SK-N-SH treated with all-trans-retinoic acid at 6 μM for 48 hours (cell line): ENCODE measurements at regions not wholly inside any gene's neighbourhood (a gene's known extent, or its start where the extent isn't known, plus 50 kb on each side); places are given as distances from the start of the nearest gene placed in this dataset.

Experiments
- ATAC-seq: fragments of 200-7000 bp; cut with Tn5 transposase; 3 replicates; pipeline ENCODE4 v1.9.1; 2020; ENCODE audit warnings: mild to moderate bottlenecking, moderate library complexity
- ARNTL ChIP-seq: fragments of 450-650 bp; formaldehyde crosslinking; IDR thresholded peaks from 2 replicates; pipeline ENCODE4 v1.5.0; 2020; ENCODE audit warnings: low read depth, mild to moderate bottlenecking, moderate library complexity, borderline replicate concordance
- BACH2 ChIP-seq: fragments of 250-450 bp; sonication (Bioruptor Pico); IDR thresholded peaks from 2 replicates; pipeline ENCODE4 v1.9.0; 2021; ENCODE audit warnings: mild to moderate bottlenecking, borderline replicate concordance
- CREB5 ChIP-seq: fragments of 250-450 bp; sonication (Bioruptor Pico); IDR thresholded peaks from 2 replicates; pipeline ENCODE4 v1.5.1; 2020; ENCODE audit warnings: low read depth, mild to moderate bottlenecking, moderate library complexity
- CSDC2 ChIP-seq: fragments of 250-450 bp; sonication (Bioruptor Pico); IDR thresholded peaks from 2 replicates; pipeline ENCODE4 v1.5.0; 2020; ENCODE audit warnings: mild to moderate bottlenecking, moderate library complexity
- ESRRG ChIP-seq: fragments of 250-450 bp; sonication (Bioruptor Pico); IDR thresholded peaks from 2 replicates; pipeline ENCODE4 v1.6.1; 2021; ENCODE audit warnings: mild to moderate bottlenecking
- GLIS3 ChIP-seq: fragments of 250-450 bp; sonication (Bioruptor Pico); IDR thresholded peaks from 2 replicates; pipeline ENCODE4 v1.5.0; 2020; ENCODE audit warnings: mild to moderate bottlenecking, moderate library complexity
- ISL1 ChIP-seq: fragments of 250-450 bp; sonication (Bioruptor Pico); IDR thresholded peaks from 2 replicates; pipeline ENCODE4 v2.1.2; 2022; ENCODE audit warnings: mild to moderate bottlenecking, moderate library complexity
- OSR1 ChIP-seq: fragments of 250-450 bp; sonication (Bioruptor Pico); IDR thresholded peaks from 2 replicates; pipeline ENCODE4 v1.8.0; 2022; ENCODE audit warnings: moderate library complexity, mild to moderate bottlenecking, inconsistent platforms
- POU6F1 ChIP-seq: fragments of 250-450 bp; sonication (Bioruptor Pico); IDR thresholded peaks from 2 replicates; pipeline ENCODE4 v1.8.0; 2021; ENCODE audit warnings: low read depth, mild to moderate bottlenecking, moderate library complexity, borderline replicate concordance
- PPARA ChIP-seq: fragments of 250-450 bp; sonication (Bioruptor Pico); IDR thresholded peaks from 2 replicates; pipeline ENCODE4 v1.5.0; 2020; ENCODE audit warnings: mild to moderate bottlenecking, borderline replicate concordance
- RARB ChIP-seq: fragments of 250-450 bp; sonication (Bioruptor Pico); IDR thresholded peaks from 2 replicates; pipeline ENCODE4 v1.8.0; 2021; ENCODE audit warnings: mild to moderate bottlenecking, moderate library complexity
- SNAI2 ChIP-seq: fragments of 250-450 bp; sonication (Bioruptor Pico); IDR thresholded peaks from 2 replicates; pipeline ENCODE4 v1.5.0; 2020; ENCODE audit warnings: mild to moderate bottlenecking, moderate library complexity
- TCF4 ChIP-seq: fragments of 250-450 bp; sonication (Bioruptor Pico); IDR thresholded peaks from 2 replicates; pipeline ENCODE4 v1.8.0; 2021; ENCODE audit warnings: mild to moderate bottlenecking, moderate library complexity, borderline replicate concordance
- TOX ChIP-seq: fragments of 250-450 bp; sonication (Bioruptor Pico); IDR thresholded peaks from 2 replicates; pipeline ENCODE4 v1.8.0; 2021; ENCODE audit warnings: mild to moderate bottlenecking, moderate library complexity, borderline replicate concordance
- TSHZ2 ChIP-seq: fragments of 250-450 bp; sonication (Bioruptor Pico); IDR thresholded peaks from 2 replicates; pipeline ENCODE4 v1.5.0; 2020; ENCODE audit warnings: mild to moderate bottlenecking, moderate library complexity
- ZC3H10 ChIP-seq: fragments of 250-450 bp; sonication (Bioruptor Pico); IDR thresholded peaks from 2 replicates; pipeline ENCODE4 v1.5.1; 2021; ENCODE audit warnings: mild to moderate bottlenecking, moderate library complexity
- ZFP3 ChIP-seq: fragments of 250-450 bp; sonication (Bioruptor Pico); IDR thresholded peaks from 2 replicates; pipeline ENCODE4 v1.5.0; 2020; ENCODE audit warnings: mild to moderate bottlenecking, moderate library complexity
- ZFP30 ChIP-seq: fragments of 450-650 bp; formaldehyde crosslinking; IDR thresholded peaks from 2 replicates; pipeline ENCODE4 v1.5.0; 2022; ENCODE audit warnings: mild to moderate bottlenecking, moderate library complexity
- ZNF565 ChIP-seq: fragments of 450-650 bp; formaldehyde crosslinking; conservative IDR thresholded peaks from 2 replicates; pipeline ENCODE4 v1.5.0; 2020; ENCODE audit warnings: low read depth, mild to moderate bottlenecking, moderate library complexity
- ZNF70 ChIP-seq: fragments of 450-650 bp; formaldehyde crosslinking; IDR thresholded peaks from 2 replicates; pipeline ENCODE4 v1.5.0; 2020; ENCODE audit warnings: mild to moderate bottlenecking, moderate library complexity
- ZNF8 ChIP-seq: fragments of 450-650 bp; formaldehyde crosslinking; IDR thresholded peaks from 2 replicates; pipeline ENCODE4 v1.5.0; 2020; ENCODE audit warnings: mild to moderate bottlenecking, moderate library complexity

- ATAC-seq, result no peak
- TF ChIP-seq ZFP30, result no peak
- no peak for TF ChIP-seq CSDC2 (CRISPR knock-in tag)
- no peak for TF ChIP-seq ZNF565 (CRISPR knock-in tag)
- TF ChIP-seq TCF4, result no peak
- no peak for TF ChIP-seq GLIS3 (CRISPR knock-in tag)
- TF ChIP-seq SNAI2 (CRISPR knock-in tag), result no peak
- no peak for TF ChIP-seq ARNTL (CRISPR knock-in tag)
- no peak for TF ChIP-seq PPARA (CRISPR knock-in tag)
- no peak for TF ChIP-seq BACH2 (CRISPR knock-in tag)
- no peak for TF ChIP-seq ESRRG (CRISPR knock-in tag)
- TF ChIP-seq TSHZ2 (CRISPR knock-in tag), result no peak
- TF ChIP-seq POU6F1, result no peak
- no peak for TF ChIP-seq ZNF8 (CRISPR knock-in tag)
- TF ChIP-seq, all 23 proteins: peak for 0
These were observed 170.1 kb downstream of the RPRM start for GRCh38 chr2:153308466-153308865.

- ATAC-seq, result no peak
These were observed 171.3 kb downstream of the RPRM start for GRCh38 chr2:153307223-153307622.

GRCh38 chr2:153299809-153300208, 178.8 kb downstream of the RPRM start:
- no peak for ATAC-seq
- no peak for TF ChIP-seq ZNF8 (CRISPR knock-in tag)

More at GRCh38 chr2:153307223-153307622, 171.3 kb downstream of the RPRM start:
- TF ChIP-seq ZNF8 (CRISPR knock-in tag), result no peak
- TF ChIP-seq ZNF565 (CRISPR knock-in tag), result no peak
- no peak for TF ChIP-seq SNAI2 (CRISPR knock-in tag)
- TF ChIP-seq ZNF70 (CRISPR knock-in tag), result no peak
- TF ChIP-seq TOX, result no peak
- TF ChIP-seq TCF4, result no peak
- no peak for TF ChIP-seq CREB5 (CRISPR knock-in tag)

- TF ChIP-seq ZFP3 (CRISPR knock-in tag) (no peak), PPARA (CRISPR knock-in tag) (no peak), OSR1 (CRISPR knock-in tag) (no peak), TCF4 (no peak), CSDC2 (CRISPR knock-in tag) (no peak)
- TF ChIP-seq, all 23 proteins: peak for 0
- ATAC-seq, result no peak
These were observed 179.3 kb downstream of the RPRM start for GRCh38 chr2:153299217-153299616.

GRCh38 chr2:153294199-153294786, 184.3 kb downstream of the RPRM start:
- no peak for ATAC-seq
- TF ChIP-seq CSDC2 (CRISPR knock-in tag), result no peak
- no peak for TF ChIP-seq CREB5 (CRISPR knock-in tag)
- TF ChIP-seq POU6F1, result no peak
- TF ChIP-seq PPARA (CRISPR knock-in tag), result no peak
- TF ChIP-seq RARB (CRISPR knock-in tag), result no peak
- no peak for TF ChIP-seq ESRRG (CRISPR knock-in tag)
- no peak for TF ChIP-seq SNAI2 (CRISPR knock-in tag)
- TF ChIP-seq ZC3H10 (CRISPR knock-in tag), result no peak
- TF ChIP-seq ISL1, result no peak
